ENCODE measurements at regions not wholly inside any gene's neighbourhood (a gene's known extent, or its start where the extent isn't known, plus 50 kb on each side); places are given as distances from the start of the nearest gene placed in this dataset.

DNA sequence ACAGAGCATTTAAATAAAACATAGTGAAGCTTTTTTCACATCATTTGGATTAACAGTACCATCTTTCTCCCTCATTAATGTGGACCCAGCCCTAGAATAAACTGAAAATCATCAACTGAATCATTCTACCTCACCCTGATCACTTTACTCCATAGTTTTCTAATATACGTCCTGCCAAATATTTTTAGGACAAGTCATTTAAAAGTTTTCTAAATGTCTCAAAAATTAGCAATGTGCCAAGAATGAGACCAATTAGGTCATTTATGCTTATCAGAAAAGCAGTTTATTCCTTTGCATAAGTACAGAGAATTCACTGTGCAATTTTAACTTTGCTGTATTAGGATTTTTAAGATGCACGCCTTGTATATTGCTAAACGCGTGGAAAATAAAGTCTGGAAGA is 284.4 kb downstream of the PIK3R1 start:
- no peak for DNase-seq (ENCODE audit: low read depth)

GRCh38 chr5:68500813-68501212 is 285.3 kb downstream of the PIK3R1 start:
- TF ChIP-seq MYC (IDR thresholded peaks at IDR 0.05; ENCODE audit: low read depth, low read length), result no peak
- TF ChIP-seq, protein P1, sequence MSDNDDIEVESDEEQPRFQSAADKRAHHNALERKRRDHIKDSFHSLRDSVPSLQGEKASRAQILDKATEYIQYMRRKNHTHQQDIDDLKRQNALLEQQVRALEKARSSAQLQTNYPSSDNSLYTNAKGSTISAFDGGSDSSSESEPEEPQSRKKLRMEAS (IDR thresholded peaks at IDR 0.05; ENCODE audit: low read depth, low read length), result no peak
- TF ChIP-seq POLR2A (IDR thresholded peaks at IDR 0.05; ENCODE audit: extremely low read depth, insufficient read length), result no peak
- H3K4me3 ChIP-seq (ENCODE audit: low read depth, low read length), result no peak overlapping the region
- no peak for DNase-seq (ENCODE audit: low read depth)

More for the DNA sequence above, 284.4 kb downstream of the PIK3R1 start:
- H3K4me3 ChIP-seq (ENCODE audit: low read depth, low read length), result no peak overlapping the region
- no peak for TF ChIP-seq MYC (IDR thresholded peaks at IDR 0.05; ENCODE audit: low read depth, low read length)
- TF ChIP-seq, protein P2, sequence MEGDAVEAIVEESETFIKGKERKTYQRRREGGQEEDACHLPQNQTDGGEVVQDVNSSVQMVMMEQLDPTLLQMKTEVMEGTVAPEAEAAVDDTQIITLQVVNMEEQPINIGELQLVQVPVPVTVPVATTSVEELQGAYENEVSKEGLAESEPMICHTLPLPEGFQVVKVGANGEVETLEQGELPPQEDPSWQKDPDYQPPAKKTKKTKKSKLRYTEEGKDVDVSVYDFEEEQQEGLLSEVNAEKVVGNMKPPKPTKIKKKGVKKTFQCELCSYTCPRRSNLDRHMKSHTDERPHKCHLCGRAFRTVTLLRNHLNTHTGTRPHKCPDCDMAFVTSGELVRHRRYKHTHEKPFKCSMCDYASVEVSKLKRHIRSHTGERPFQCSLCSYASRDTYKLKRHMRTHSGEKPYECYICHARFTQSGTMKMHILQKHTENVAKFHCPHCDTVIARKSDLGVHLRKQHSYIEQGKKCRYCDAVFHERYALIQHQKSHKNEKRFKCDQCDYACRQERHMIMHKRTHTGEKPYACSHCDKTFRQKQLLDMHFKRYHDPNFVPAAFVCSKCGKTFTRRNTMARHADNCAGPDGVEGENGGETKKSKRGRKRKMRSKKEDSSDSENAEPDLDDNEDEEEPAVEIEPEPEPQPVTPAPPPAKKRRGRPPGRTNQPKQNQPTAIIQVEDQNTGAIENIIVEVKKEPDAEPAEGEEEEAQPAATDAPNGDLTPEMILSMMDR (IDR thresholded peaks at IDR 0.05; ENCODE audit: low read depth, low read length), result no peak
- TF ChIP-seq POLR2A (IDR thresholded peaks at IDR 0.05; ENCODE audit: extremely low read depth, insufficient read length), result no peak

DNA sequence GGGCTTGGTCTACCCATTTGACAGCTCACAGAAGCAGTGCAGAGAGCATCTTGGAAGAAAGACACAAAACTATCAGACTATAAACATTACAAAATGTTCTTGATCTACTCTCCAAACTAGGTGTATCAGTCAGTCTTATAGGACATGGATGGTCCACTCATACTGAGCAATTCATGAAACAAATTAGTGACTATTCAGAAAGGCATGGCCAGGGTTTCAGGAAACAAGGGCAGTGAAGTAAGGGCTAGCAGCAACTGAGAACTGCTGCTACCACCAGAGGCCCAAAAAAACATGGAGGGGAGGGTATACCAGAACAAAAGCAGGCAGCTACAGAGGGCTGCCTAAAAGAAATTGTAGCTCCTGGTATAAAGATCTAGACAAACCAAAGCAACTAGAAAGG is 287.0 kb downstream of the PIK3R1 start:
- TF ChIP-seq MYC (IDR thresholded peaks at IDR 0.05; ENCODE audit: low read depth, low read length) (no peak), POLR2A (IDR thresholded peaks at IDR 0.05; ENCODE audit: extremely low read depth, insufficient read length) (no peak)
- TF ChIP-seq, protein P1 (IDR thresholded peaks at IDR 0.05; ENCODE audit: low read depth, low read length), result no peak
- TF ChIP-seq, protein P2 (IDR thresholded peaks at IDR 0.05; ENCODE audit: low read depth, low read length), result no peak
- no peak overlapping the region for H3K4me3 ChIP-seq (ENCODE audit: low read depth, low read length)
- DNase-seq (ENCODE audit: low read depth), result no peak

DNA sequence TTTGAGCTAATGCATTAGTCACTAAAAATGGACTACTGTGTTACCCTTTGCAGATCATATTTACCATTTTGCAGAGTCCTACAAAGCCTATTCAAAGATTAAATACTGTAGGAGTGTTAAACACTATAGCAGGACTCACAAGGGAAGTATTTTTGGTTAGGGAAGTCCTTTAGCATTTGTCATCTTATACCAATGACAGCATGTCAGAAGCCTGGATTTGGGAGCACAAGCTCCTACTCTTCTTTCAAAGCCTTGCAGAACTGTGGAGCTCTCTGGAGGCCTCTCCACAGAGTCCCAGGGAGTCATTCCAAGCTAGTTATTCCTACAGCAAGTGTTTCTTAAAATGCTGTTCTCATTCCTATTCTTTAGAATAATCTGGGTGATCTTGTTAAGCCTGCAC is 288.8 kb downstream of the PIK3R1 start:
- DNase-seq (ENCODE audit: low read depth), result no peak
- no peak for TF ChIP-seq POLR2A (IDR thresholded peaks at IDR 0.05; ENCODE audit: extremely low read depth, insufficient read length)
- TF ChIP-seq, protein P1 (IDR thresholded peaks at IDR 0.05; ENCODE audit: low read depth, low read length), result no peak
- TF ChIP-seq, protein P2 (IDR thresholded peaks at IDR 0.05; ENCODE audit: low read depth, low read length), result no peak
- no peak for TF ChIP-seq MYC (IDR thresholded peaks at IDR 0.05; ENCODE audit: low read depth, low read length)
- H3K4me3 ChIP-seq (ENCODE audit: low read depth, low read length), result no peak overlapping the region

GRCh38 chr5:68505917-68506860 is 290.6 kb downstream of the PIK3R1 start:
- H3K4me3 ChIP-seq (ENCODE audit: low read depth, low read length), result no peak overlapping the region
- no peak for DNase-seq (ENCODE audit: low read depth)
- TF ChIP-seq MYC (IDR thresholded peaks at IDR 0.05; ENCODE audit: low read depth, low read length) (no peak), POLR2A (IDR thresholded peaks at IDR 0.05; ENCODE audit: extremely low read depth, insufficient read length) (no peak)
- TF ChIP-seq, protein P2 (IDR thresholded peaks at IDR 0.05; ENCODE audit: low read depth, low read length), result no peak
- TF ChIP-seq, protein P1 (IDR thresholded peaks at IDR 0.05; ENCODE audit: low read depth, low read length), result no peak

GRCh38 chr5:68515514-68515913 is 300.0 kb downstream of the PIK3R1 start:
- no peak for DNase-seq (ENCODE audit: low read depth)
- no peak overlapping the region for H3K4me3 ChIP-seq (ENCODE audit: low read depth, low read length)
- no peak for TF ChIP-seq MYC (IDR thresholded peaks at IDR 0.05; ENCODE audit: low read depth, low read length)
